ENCODE measurements at regions not wholly inside any gene's neighbourhood (a gene's known extent, or its start where the extent isn't known, plus 50 kb on each side); places are given as distances from the start of the nearest gene placed in this dataset.

GRCh38 chr2:67930156-67930555 is 132.6 kb downstream of the C1D start:
- TF ChIP-seq MXI1 (conservative IDR thresholded peaks at IDR 0.05; ENCODE audit: poor library complexity, severe bottlenecking) (no peak), CTCF (IDR thresholded peaks at IDR 0.05; ENCODE audit: poor library complexity, severe bottlenecking) (no peak), EZH2 (IDR thresholded peaks at IDR 0.05; ENCODE audit: borderline replicate concordance, insufficient read depth, low read length, poor library complexity, severe bottlenecking) (no peak), POLR2AphosphoS5 (IDR thresholded peaks at IDR 0.05) (no peak)
- TF ChIP-seq, protein P1, sequence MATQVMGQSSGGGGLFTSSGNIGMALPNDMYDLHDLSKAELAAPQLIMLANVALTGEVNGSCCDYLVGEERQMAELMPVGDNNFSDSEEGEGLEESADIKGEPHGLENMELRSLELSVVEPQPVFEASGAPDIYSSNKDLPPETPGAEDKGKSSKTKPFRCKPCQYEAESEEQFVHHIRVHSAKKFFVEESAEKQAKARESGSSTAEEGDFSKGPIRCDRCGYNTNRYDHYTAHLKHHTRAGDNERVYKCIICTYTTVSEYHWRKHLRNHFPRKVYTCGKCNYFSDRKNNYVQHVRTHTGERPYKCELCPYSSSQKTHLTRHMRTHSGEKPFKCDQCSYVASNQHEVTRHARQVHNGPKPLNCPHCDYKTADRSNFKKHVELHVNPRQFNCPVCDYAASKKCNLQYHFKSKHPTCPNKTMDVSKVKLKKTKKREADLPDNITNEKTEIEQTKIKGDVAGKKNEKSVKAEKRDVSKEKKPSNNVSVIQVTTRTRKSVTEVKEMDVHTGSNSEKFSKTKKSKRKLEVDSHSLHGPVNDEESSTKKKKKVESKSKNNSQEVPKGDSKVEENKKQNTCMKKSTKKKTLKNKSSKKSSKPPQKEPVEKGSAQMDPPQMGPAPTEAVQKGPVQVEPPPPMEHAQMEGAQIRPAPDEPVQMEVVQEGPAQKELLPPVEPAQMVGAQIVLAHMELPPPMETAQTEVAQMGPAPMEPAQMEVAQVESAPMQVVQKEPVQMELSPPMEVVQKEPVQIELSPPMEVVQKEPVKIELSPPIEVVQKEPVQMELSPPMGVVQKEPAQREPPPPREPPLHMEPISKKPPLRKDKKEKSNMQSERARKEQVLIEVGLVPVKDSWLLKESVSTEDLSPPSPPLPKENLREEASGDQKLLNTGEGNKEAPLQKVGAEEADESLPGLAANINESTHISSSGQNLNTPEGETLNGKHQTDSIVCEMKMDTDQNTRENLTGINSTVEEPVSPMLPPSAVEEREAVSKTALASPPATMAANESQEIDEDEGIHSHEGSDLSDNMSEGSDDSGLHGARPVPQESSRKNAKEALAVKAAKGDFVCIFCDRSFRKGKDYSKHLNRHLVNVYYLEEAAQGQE (IDR thresholded peaks at IDR 0.05; ENCODE audit: borderline replicate concordance): no peak

Data from neural cell (in vitro differentiated cells).